ENCODE measurements at regions not wholly inside any gene's neighbourhood (a gene's known extent, or its start where the extent isn't known, plus 50 kb on each side); places are given as distances from the start of the nearest gene placed in this dataset.
"Not testable (repeated sequence)": the region's sequence is repeated elsewhere in the genome, so short reads cannot be mapped to it uniquely, and the experiment has no call there.

- Histone ChIP-seq H3K4me3 (no peak overlapping the region), H3K27ac (no peak overlapping the region), H3K4me1 (replicated peaks in 1 of 2) (peaks cover 0 to 12% of the 10 kb centered on the region in 2 donors)
- 17 to 100% (median 67%) methylated on average over 1 to 7 of the region's 8 CpGs; no CpG with 5 or more reads in 1 of the 10 experiments for WGBS, 10 experiments
- in situ Hi-C loops (cut with MboI; ENCODE audit: low pct_unique_long_range_greater_than_20kb in 2 of 9, low sequenced_read_pairs in 9 of 9, unreplicated experiment in 9 of 9), result loop anchor here in 4 of 9 experiments (25.0 kb wide), 2 partner anchors 494 to 881 kb away; no protein-coding TSS in a partner anchor
- ATAC-seq (replicated peaks in 6 of 8), result no peak
These were observed 391.1 kb downstream of the CNTNAP4 start for GRCh38 chr16:76668207-76668725.

- Histone ChIP-seq H3K4me3 (no peak overlapping the region), H3K27ac (no peak overlapping the region), H3K4me1 (replicated peaks in 1 of 2) (peaks cover 0 to 12% of the 10 kb centered on the region in 2 donors)
- 26 to 100% (median 78%) methylated on average over 1 to 3 of the region's 3 CpGs; no CpG with 5 or more reads in 2 of the 10 experiments for WGBS, 10 experiments
- ATAC-seq (replicated peaks in 6 of 8), result no peak
- in situ Hi-C loops (cut with MboI; ENCODE audit: low pct_unique_long_range_greater_than_20kb in 2 of 9, low sequenced_read_pairs in 9 of 9, unreplicated experiment in 9 of 9), result loop anchor here in 4 of 9 experiments (25.0 kb wide), 2 partner anchors 493 to 882 kb away; no protein-coding TSS in a partner anchor
These were observed 392.1 kb downstream of the CNTNAP4 start for GRCh38 chr16:76669288-76669687.

DNA sequence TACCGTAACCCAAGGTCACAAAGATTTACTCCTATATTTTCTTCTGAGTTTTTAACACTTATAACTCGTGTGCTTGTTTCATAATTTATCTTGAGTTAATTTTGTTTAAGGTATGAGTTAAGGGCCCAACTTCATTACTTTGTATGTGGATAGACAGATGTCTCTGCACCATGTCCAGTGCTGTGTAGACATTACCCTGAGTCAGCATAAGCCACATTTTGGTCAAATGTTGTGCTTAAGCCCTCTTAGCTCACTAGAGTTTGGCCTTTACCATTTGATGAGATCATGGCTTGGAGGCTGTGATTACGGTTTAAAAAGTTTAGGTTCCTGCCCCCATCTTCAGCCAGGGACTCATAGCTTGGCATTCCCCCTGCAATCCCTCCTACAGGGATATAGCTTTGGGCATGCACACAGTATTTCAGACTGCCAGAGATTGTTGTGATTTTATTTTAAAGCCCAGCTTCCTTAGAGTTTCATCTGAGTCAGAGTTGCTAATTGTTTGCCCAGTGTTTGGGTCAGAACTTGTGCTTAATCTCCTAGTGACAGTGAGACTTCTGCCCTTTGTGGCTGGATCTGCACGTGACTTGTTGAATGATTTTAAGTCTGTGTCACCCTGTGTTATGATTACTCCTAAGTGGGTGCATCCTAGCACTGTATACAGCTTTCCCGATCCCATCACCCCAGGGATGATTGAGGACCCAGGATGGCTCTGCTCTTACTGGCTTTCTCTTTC lies 393.1 kb downstream of the CNTNAP4 start:
- no peak for ATAC-seq (replicated peaks in 6 of 8)

DNA sequence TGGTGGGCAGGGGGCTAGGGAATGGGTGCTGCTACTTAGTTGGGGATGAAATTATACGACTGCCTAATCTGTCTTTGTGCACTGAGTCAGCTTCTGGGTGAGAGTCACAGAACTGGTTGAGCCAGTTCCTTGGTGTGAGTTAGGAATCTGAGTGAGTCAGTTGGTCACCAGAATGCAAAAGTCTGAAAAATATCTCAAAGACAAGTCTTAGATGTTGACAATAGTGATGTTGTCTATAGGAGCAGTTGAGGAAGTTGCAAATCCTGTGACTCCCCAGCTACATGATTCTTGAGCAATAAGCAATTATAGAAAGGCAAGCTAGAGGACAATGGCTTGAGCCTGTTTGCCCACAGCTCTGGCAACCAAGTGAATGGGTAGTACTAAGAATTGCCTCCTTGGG lies 399.2 kb downstream of the CNTNAP4 start:
- Histone ChIP-seq H3K4me3 (no peak overlapping the region), H3K27ac (no peak overlapping the region), H3K4me1 (replicated peaks in 1 of 2) (no peaks in the 10 kb centered on the region)
- ATAC-seq (replicated peaks in 6 of 8), result no peak
- in situ Hi-C loops (cut with MboI; ENCODE audit: low pct_unique_long_range_greater_than_20kb in 2 of 9, low sequenced_read_pairs in 9 of 9, unreplicated experiment in 9 of 9), result no loop called here
- 0 to 57% methylated on average over 1 of the region's 1 CpG; no CpG with 5 or more reads in 8 of the 10 experiments for WGBS, 10 experiments

More for the DNA sequence above, 393.1 kb downstream of the CNTNAP4 start:
- Histone ChIP-seq H3K4me1 (replicated peaks in 1 of 2) (peaks cover 0 to 5% of the 10 kb centered on the region in 2 donors), H3K4me3 (no peak overlapping the region), H3K27ac (no peak overlapping the region)
- in situ Hi-C loops (cut with MboI; ENCODE audit: low pct_unique_long_range_greater_than_20kb in 2 of 9, low sequenced_read_pairs in 9 of 9, unreplicated experiment in 9 of 9), result loop anchor here in 4 of 9 experiments (25.0 kb wide), 2 partner anchors 492 to 883 kb away; no protein-coding TSS in a partner anchor
- WGBS, 10 experiments, result 0 to 100% (median 67%) methylated on average over 1 to 5 of the region's 5 CpGs; no CpG with 5 or more reads in 1 of the 10 experiments

GRCh38 chr16:76681296-76681695 lies 404.1 kb downstream of the CNTNAP4 start:
- H3K27ac ChIP-seq, result no peak overlapping the region
- WGBS, 10 experiments, result 4 to 96% (median 79%) methylated on average over 2 to 4 of the region's 4 CpGs
- H3K4me1 ChIP-seq (replicated peaks in 1 of 2), result peaks cover 0 to 13% of the 10 kb centered on the region in 2 donors
- H3K4me3 ChIP-seq, result no peak overlapping the region
- in situ Hi-C loops (cut with MboI; ENCODE audit: low pct_unique_long_range_greater_than_20kb in 2 of 9, low sequenced_read_pairs in 9 of 9, unreplicated experiment in 9 of 9), result no loop called here
- no peak for ATAC-seq (replicated peaks in 6 of 8)

DNA sequence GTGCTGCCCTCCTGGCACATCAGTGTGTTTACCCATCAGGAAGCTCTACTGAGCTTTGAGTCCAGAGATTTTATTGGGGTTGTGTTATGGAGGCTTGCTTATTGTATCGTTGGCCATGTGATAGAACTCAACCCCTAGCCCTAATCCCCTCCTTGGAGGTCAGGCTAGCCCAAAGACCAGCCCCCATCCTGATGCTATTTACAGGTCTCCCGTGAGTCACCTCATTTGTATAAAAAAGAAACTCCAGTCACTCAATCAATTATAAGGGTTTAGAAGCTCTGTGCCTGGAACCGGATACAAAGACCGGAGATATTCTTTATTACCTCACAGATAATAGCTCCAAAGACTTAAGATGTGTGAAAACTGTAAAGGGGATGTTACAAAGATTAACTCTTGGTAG lies 405.9 kb downstream of the CNTNAP4 start:
- peaks cover 0 to 13% of the 10 kb centered on the region in 2 donors for H3K4me1 ChIP-seq (replicated peaks in 1 of 2)
- peak in 4 of 8 experiments; percentile 21 to 70 (median 70) for ATAC-seq (replicated peaks in 6 of 8)
- H3K27ac ChIP-seq, result no peak overlapping the region
- no peak overlapping the region for H3K4me3 ChIP-seq
- in situ Hi-C loops (cut with MboI; ENCODE audit: low pct_unique_long_range_greater_than_20kb in 2 of 9, low sequenced_read_pairs in 9 of 9, unreplicated experiment in 9 of 9), result no loop called here
- WGBS, 10 experiments, result 0 to 43% (median 19%) methylated on average over 1 to 3 of the region's 4 CpGs; no CpG with 5 or more reads in 2 of the 10 experiments

DNA sequence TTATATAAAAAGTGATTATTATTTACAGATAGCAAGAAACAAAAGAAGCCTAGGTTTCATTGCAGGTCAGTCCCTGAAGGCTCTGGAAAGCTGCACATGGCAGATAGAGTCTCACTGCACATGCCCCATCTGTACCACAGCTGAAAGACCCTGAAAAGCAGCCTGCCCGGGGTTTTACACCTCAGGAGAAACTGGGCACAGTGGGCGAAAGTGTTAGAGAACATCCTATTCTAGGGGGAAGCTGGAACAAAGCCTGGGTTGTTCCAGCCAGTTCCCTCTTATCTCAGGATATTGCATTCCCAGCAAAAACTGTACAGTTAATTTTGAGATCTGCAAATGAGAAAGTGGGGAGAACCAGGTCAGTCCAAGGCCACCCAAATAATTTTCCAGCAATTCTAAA lies 419.7 kb downstream of the CNTNAP4 start:
- Histone ChIP-seq H3K4me1 (replicated peaks in 1 of 2) (no peaks in the 10 kb centered on the region), H3K4me3 (no peak overlapping the region), H3K27ac (no peak overlapping the region)
- no peak for ATAC-seq (replicated peaks in 6 of 8)
- in situ Hi-C loops (cut with MboI; ENCODE audit: low pct_unique_long_range_greater_than_20kb in 2 of 9, low sequenced_read_pairs in 9 of 9, unreplicated experiment in 9 of 9), result no loop called here
- WGBS, 10 experiments, result 0 to 100% (median 44%) methylated on average over 1 to 2 of the region's 2 CpGs; no CpG with 5 or more reads in 4 of the 10 experiments

- Histone ChIP-seq H3K4me3 (no peak overlapping the region), H3K27ac (no peak overlapping the region), H3K4me1 (replicated peaks in 1 of 2) (no peaks in the 10 kb centered on the region)
- in situ Hi-C loops (cut with MboI; ENCODE audit: low pct_unique_long_range_greater_than_20kb in 2 of 9, low sequenced_read_pairs in 9 of 9, unreplicated experiment in 9 of 9), result no loop called here
- no peak for ATAC-seq (replicated peaks in 6 of 8)
These were observed 428.7 kb downstream of the CNTNAP4 start for GRCh38 chr16:76705892-76706291.

DNA sequence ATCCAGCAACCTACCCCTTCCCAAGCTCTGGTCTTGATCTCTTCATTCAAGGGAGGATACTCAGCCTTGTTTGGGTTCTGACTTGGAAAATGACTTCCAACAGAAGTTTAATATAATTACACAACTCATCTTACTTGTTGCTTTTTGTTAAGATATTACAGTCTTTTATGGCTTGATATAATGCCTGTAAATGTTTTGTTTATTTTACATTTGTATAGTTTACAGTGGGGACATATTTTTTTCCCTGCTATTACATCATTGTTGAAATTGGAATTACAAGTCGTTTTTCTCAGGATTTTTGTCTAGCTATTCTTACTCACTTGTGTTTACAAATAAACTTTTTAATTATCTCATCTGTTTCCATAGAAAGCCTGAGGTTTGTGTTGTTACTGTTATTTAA lies 436.0 kb downstream of the CNTNAP4 start:
- in situ Hi-C loops (cut with MboI; ENCODE audit: low pct_unique_long_range_greater_than_20kb in 2 of 9, low sequenced_read_pairs in 9 of 9, unreplicated experiment in 9 of 9), result no loop called here
- no peak for ATAC-seq (replicated peaks in 6 of 8)
- no peak overlapping the region for H3K4me3 ChIP-seq
- no peaks in the 10 kb centered on the region for H3K4me1 ChIP-seq (replicated peaks in 1 of 2)
- 0 to 75% (median 29%) methylated on average over 1 of the region's 1 CpG for WGBS, 10 experiments
- H3K27ac ChIP-seq, result no peak overlapping the region

- H3K27ac ChIP-seq; H3K4me3 ChIP-seq; ATAC-seq (replicated peaks in 6 of 8); H3K4me1 ChIP-seq (replicated peaks in 1 of 2); in situ Hi-C loops (cut with MboI; ENCODE audit: low pct_unique_long_range_greater_than_20kb in 2 of 9, low sequenced_read_pairs in 9 of 9, unreplicated experiment in 9 of 9): not testable (repeated sequence)
- WGBS, 10 experiments, result 41 to 100% (median 83%) methylated on average over 1 to 5 of the region's 5 CpGs; no CpG with 5 or more reads in 5 of the 10 experiments
These were observed 439.1 kb downstream of the CNTNAP4 start for GRCh38 chr16:76716251-76716650.

DNA sequence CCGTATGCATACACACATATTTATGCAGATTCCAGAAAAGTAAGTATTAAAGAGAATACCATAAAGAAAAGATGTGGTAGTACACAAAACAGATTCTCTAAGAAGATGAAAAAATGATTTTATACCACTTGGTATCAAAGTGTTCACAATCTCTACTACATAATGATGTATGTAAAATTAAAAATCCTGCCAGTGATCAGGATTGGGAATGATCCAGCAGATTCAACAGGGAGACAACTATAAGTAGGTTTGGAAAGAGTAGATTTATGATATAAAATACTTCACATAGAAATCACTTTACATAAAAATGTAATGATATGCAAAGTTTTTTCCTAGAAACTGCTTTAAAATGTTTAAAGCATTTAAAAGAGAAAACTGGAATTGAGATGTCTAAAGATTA lies 447.0 kb downstream of the CNTNAP4 start:
- in situ Hi-C loops (cut with MboI; ENCODE audit: low pct_unique_long_range_greater_than_20kb in 2 of 9, low sequenced_read_pairs in 9 of 9, unreplicated experiment in 9 of 9), result no loop called here
- WGBS, 10 experiments, result 0 to 100% (median 83%) methylated on average over 1 of the region's 1 CpG; no CpG with 5 or more reads in 3 of the 10 experiments
- H3K4me1 ChIP-seq (replicated peaks in 1 of 2), result no peaks in the 10 kb centered on the region
- peak in 1 of 8 experiments; percentile 12 for ATAC-seq (replicated peaks in 6 of 8)
- H3K4me3 ChIP-seq, result no peak overlapping the region
- no peak overlapping the region for H3K27ac ChIP-seq

DNA sequence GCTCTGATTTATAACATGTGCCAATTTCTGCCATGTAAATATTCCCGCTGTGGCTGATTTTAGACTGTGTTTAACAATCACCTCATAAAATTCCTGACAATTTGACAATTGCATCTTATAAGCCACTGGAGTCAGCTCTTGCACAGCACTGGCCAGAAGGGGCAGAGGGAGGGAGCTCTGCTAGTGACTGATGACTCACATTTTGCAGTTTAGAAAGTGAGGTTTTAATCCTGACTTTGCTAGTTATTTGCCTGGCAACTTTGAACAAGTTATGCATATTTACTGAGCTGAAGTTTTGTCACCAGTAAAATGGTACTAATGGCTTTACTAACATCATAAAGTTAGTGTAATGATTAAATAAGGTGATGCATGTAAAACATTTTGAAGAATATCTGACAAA lies 452.3 kb downstream of the CNTNAP4 start:
- H3K4me1 ChIP-seq (replicated peaks in 1 of 2), result peaks cover 0 to 12% of the 10 kb centered on the region in 2 donors
- 0 to 89% (median 62%) methylated on average over 1 of the region's 1 CpG; no CpG with 5 or more reads in 4 of the 10 experiments for WGBS, 10 experiments
- no peak overlapping the region for H3K27ac ChIP-seq
- ATAC-seq (replicated peaks in 6 of 8), result peak in 5 of 8 experiments; percentile 24 to 56 (median 35)
- in situ Hi-C loops (cut with MboI; ENCODE audit: low pct_unique_long_range_greater_than_20kb in 2 of 9, low sequenced_read_pairs in 9 of 9, unreplicated experiment in 9 of 9), result no loop called here
- H3K4me3 ChIP-seq, result no peak overlapping the region

GRCh38 chr16:76732894-76733293 lies 455.7 kb downstream of the CNTNAP4 start:
- no peak overlapping the region for H3K4me3 ChIP-seq
- H3K4me1 ChIP-seq (replicated peaks in 1 of 2), result peaks cover 0 to 12% of the 10 kb centered on the region in 2 donors
- in situ Hi-C loops (cut with MboI; ENCODE audit: low pct_unique_long_range_greater_than_20kb in 2 of 9, low sequenced_read_pairs in 9 of 9, unreplicated experiment in 9 of 9), result no loop called here
- peak in 3 of 8 experiments; percentile 38 to 81 (median 63) for ATAC-seq (replicated peaks in 6 of 8)
- H3K27ac ChIP-seq, result no peak overlapping the region

Measured in motor neuron (in vitro differentiated cells).